ENCODE measurements at regions not wholly inside any gene's neighbourhood (a gene's known extent, or its start where the extent isn't known, plus 50 kb on each side); places are given as distances from the start of the nearest gene placed in this dataset.

DNA sequence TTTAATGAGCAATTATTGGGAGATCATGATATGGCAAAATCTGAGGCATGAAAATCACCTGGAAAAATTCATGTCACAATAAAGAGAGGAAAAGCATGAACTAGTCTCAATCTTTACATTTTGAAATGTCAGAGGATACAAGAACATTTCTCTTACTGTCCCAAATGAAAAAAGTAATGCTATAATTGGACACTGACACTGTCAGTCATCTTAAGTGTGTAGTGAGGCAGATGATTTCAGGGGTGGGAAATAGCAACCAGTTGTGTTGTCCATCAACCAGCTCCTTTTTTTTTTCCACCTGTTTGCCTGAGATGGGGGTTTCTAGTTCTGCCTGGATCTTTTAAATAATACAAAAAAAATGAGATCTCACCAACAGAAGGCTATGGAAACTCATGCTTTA is 646.2 kb downstream of the KCNT2 start:
- TF ChIP-seq, protein P1, sequence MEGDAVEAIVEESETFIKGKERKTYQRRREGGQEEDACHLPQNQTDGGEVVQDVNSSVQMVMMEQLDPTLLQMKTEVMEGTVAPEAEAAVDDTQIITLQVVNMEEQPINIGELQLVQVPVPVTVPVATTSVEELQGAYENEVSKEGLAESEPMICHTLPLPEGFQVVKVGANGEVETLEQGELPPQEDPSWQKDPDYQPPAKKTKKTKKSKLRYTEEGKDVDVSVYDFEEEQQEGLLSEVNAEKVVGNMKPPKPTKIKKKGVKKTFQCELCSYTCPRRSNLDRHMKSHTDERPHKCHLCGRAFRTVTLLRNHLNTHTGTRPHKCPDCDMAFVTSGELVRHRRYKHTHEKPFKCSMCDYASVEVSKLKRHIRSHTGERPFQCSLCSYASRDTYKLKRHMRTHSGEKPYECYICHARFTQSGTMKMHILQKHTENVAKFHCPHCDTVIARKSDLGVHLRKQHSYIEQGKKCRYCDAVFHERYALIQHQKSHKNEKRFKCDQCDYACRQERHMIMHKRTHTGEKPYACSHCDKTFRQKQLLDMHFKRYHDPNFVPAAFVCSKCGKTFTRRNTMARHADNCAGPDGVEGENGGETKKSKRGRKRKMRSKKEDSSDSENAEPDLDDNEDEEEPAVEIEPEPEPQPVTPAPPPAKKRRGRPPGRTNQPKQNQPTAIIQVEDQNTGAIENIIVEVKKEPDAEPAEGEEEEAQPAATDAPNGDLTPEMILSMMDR (IDR thresholded peaks at IDR 0.05; ENCODE audit: borderline replicate concordance, extremely low read depth, low read length, poor library complexity, severe bottlenecking): no peak
- TF ChIP-seq EZH2 (IDR thresholded peaks at IDR 0.05; ENCODE audit: borderline replicate concordance, low read depth, low read length, severe bottlenecking): no peak
